22Rv1 (cell line): ENCODE measurements at regions not wholly inside any gene's neighbourhood (a gene's known extent, or its start where the extent isn't known, plus 50 kb on each side); places are given as distances from the start of the nearest gene placed in this dataset.

ENCODE experiments used
- CTCF ChIP-seq: fragments of 450-650 bp; IDR thresholded peaks from 2 replicates; pipeline ENCODE4 v1.5.1; 2017; ENCODE audit warnings: mild to moderate bottlenecking
- ZFX ChIP-seq: fragments of 450-650 bp; IDR thresholded peaks from 2 replicates; pipeline ENCODE4 v1.6.1; 2017; ENCODE audit warnings: antibody characterized with exemption, borderline replicate concordance

GRCh38 chr21:25485914-25486313, 121.4 kb downstream of the MRPL39 start:
- TF ChIP-seq CTCF (no peak), ZFX (no peak)
